Ishikawa (cell line): ENCODE measurements at regions not wholly inside any gene's neighbourhood (a gene's known extent, or its start where the extent isn't known, plus 50 kb on each side); places are given as distances from the start of the nearest gene placed in this dataset.

ENCODE experiments used
- CEBPB ChIP-seq: IDR thresholded peaks from 2 replicates; pipeline ENCODE4 v1.6.1; 2012
- CREB1 ChIP-seq: IDR thresholded peaks from 2 replicates; pipeline ENCODE4 v1.6.1; 2012; ENCODE audit warnings: low read depth
- EGR1 ChIP-seq: IDR thresholded peaks from 2 replicates; pipeline ENCODE4 v1.6.1; 2012
- EP300 ChIP-seq: IDR thresholded peaks from 2 replicates; pipeline ENCODE4 v1.6.1; 2012; ENCODE audit warnings: borderline replicate concordance
- FOXM1 ChIP-seq: IDR thresholded peaks from 2 replicates; pipeline ENCODE4 v1.6.1; 2012; ENCODE audit warnings: low read depth, borderline replicate concordance
- MAX ChIP-seq: IDR thresholded peaks from 2 replicates; pipeline ENCODE4 v1.6.1; 2012
- NFIC ChIP-seq: IDR thresholded peaks from 2 replicates; pipeline ENCODE4 v1.6.1; 2012
- RAD21 ChIP-seq: IDR thresholded peaks from 2 replicates; pipeline ENCODE4 v1.6.1; 2012; ENCODE audit warnings: low read depth
- REST ChIP-seq: IDR thresholded peaks from 2 replicates; pipeline ENCODE4 v1.6.1; 2012; ENCODE audit warnings: low read depth, mild to moderate bottlenecking
- TAF1 ChIP-seq: IDR thresholded peaks from 2 replicates; pipeline ENCODE4 v1.6.1; 2012; ENCODE audit warnings: low read depth, mild to moderate bottlenecking
- TCF12 ChIP-seq: IDR thresholded peaks from 2 replicates; pipeline ENCODE4 v1.6.1; 2012; ENCODE audit warnings: low read depth
- TEAD4 ChIP-seq: IDR thresholded peaks from 2 replicates; pipeline ENCODE4 v1.6.1; 2012
- USF1 ChIP-seq: IDR thresholded peaks from 2 replicates; pipeline ENCODE4 v1.6.1; 2012
- YY1 ChIP-seq: IDR thresholded peaks from 2 replicates; pipeline ENCODE4 v1.6.1; 2012; ENCODE audit warnings: low read depth

- no peak for TF ChIP-seq CEBPB
- TF ChIP-seq TAF1 = no peak
- no peak for TF ChIP-seq EGR1
- no peak for TF ChIP-seq RAD21
- no peak for TF ChIP-seq REST
- TF ChIP-seq YY1 = no peak
- no peak for TF ChIP-seq EP300
- no peak for TF ChIP-seq MAX
- TF ChIP-seq TCF12 = no peak
- no peak for TF ChIP-seq CREB1
- no peak for TF ChIP-seq FOXM1
- TF ChIP-seq TEAD4 = no peak
- no peak for TF ChIP-seq NFIC
- TF ChIP-seq USF1 = no peak
Observed at GRCh38 chr6:139638179-139638941, 263.9 kb upstream of the CITED2 start.
